HG03135 (cell line): ENCODE measurements at regions not wholly inside any gene's neighbourhood (a gene's known extent, or its start where the extent isn't known, plus 50 kb on each side); places are given as distances from the start of the nearest gene placed in this dataset.
"Not testable (repeated sequence)": the region's sequence is repeated elsewhere in the genome, so short reads cannot be mapped to it uniquely, and the experiment has no call there.

Experiments used
- ATAC-seq: cut with Tn5 transposase; IDR thresholded peaks from one replicate; pipeline ENCODE4 v1.9.1; 2021; ENCODE audit warnings: mild to moderate bottlenecking, moderate library complexity; ENCODE audit not compliant: unreplicated experiment

DNA sequence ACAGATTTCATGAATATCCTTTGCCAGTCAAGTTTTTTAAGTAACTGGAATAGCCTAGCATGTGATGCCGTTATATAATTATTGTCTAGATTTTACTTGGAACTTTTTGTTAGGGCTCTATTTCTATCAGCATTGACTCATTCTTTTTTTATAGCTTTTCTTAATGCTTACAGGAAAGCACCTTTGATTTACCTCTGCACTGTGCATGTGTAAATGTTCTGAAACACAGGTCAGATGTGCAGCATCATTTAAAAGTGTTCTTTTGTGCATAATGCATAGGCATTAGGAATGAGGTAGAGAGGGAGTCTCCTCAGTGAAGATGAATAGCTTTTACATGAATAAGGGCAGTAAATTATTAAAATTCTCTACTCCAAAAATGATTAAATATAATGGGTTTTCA lies 669.3 kb upstream of the MBL2 start:
- ATAC-seq, result no peak

DNA sequence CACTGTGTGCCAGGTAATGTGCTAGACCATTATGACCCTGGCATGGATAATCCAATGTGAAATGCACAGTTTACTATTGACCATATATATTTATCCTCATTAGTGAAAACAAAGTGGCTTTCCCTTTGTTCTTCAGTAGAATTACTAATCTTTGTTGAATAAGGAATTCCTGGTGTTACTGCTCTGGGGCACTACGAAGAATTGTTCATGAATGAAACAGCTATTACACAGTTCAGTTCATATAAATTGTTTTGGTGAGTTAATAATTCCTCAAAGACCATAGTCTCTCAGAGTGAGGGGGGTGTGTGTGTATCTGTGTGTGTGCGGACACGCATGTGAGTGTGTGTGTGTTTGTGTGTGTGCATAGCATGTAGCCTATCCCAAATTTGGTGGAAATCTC lies 668.0 kb upstream of the MBL2 start:
- ATAC-seq, result no peak

DNA sequence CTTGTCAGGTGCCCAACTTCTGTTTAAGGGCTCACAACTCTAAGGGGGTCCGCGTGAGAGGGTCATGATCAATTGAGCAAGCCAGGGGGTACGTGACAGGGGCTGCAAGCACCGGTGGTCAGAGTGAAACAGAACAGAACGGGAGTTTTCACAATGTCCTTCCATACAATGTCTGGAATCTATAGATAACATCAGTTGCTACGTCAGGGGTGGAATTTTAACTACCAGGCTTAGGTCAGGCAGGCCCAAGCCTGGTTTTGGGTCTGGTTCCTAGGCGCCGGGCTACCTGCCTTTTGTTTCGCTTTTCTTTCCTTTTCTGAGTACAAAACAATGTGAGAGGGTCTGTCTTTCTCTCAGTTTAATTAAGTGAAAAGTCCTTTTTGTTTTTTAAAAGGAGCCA lies 666.5 kb upstream of the MBL2 start:
- not testable (repeated sequence) for ATAC-seq

DNA sequence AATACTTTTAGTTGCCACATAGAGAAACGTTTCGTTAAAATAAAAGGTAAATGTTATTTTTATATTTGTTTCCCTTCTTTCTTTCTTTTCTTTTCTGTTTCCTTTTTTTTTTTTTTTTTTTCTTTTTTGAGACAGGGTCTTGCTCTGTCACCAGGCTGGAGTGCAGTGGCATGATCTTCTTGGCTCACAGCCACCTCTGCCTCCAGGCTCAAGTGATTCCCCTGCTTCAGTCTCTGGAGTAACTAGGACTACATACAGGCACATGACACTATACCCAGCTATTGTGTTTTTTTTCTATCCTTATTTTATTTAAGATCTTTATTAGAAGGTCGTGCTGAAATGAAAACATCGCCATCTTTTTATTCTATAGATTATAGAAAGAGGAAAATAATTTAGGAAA lies 661.8 kb upstream of the MBL2 start:
- ATAC-seq, result no peak

DNA sequence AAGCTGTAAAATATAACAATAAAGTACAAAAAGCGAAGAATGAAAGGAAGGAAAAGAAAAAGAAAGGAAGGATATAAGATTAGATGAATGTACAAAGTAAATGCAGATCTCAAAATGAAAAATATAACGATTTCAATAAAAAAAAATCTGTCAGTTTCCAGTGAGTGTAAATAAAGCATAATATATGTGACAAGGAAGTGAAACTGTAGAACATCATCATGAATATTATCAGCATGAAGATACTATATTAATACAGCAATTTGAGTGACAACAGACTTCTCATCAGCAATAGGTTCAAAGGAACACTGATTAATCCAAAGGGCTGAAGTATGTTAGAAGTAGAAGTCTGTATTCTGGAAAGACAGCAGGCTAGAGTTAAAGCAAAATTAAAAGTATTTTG lies 659.5 kb upstream of the MBL2 start:
- ATAC-seq, result no peak

DNA sequence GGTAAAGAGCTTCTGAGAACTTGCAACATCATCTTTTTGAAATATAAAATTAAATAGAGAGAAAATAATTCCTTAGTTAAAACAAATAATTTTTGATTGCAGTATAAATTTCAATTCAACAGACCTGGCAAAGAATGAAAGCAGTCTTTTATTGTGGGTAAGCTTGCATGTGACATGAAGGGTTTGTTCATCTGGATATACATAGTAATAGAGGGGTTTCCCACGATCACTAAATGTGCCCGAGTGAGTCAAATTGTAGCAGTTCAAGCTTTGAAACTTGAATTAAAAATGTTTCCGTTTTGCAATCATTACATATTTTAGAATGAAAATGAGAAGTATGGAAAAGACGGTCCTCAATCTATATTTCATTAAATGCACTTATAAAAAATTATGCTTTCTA lies 658.4 kb upstream of the MBL2 start:
- ATAC-seq, result no peak

DNA sequence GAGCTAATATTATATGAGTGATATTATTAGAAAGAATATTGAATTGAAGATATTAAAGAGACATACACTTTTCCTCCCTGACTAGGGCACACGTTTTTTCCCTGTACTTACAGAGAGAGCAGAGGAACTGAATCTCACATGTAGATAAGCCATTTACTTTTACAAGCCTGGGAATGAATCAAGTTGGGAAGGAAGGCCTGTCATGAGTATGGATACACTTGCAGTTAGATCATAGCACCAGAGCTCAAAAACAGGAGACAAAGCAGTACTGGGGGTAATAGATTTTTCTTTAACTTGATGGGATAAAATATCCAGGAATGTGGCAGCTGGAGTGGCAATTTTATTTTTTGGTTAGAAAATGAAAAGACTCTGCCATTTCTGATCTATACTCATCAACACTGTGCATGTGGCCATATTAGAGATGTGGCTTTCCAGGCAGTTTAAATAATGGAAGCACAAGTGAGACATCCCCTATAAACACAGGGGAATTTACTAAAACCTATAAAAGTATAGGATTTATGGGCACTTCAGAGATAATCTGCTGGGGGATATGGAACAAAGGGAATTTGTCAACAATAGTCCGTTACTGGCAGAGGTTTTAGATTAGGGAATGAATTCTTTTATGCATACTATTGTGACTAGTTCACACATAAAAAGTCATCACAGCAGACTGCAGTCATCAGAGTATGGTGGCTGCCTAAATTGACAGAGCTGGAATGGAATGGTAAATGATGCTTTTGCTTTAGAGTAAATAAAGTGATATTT lies 657.7 kb upstream of the MBL2 start:
- ATAC-seq, result no peak

DNA sequence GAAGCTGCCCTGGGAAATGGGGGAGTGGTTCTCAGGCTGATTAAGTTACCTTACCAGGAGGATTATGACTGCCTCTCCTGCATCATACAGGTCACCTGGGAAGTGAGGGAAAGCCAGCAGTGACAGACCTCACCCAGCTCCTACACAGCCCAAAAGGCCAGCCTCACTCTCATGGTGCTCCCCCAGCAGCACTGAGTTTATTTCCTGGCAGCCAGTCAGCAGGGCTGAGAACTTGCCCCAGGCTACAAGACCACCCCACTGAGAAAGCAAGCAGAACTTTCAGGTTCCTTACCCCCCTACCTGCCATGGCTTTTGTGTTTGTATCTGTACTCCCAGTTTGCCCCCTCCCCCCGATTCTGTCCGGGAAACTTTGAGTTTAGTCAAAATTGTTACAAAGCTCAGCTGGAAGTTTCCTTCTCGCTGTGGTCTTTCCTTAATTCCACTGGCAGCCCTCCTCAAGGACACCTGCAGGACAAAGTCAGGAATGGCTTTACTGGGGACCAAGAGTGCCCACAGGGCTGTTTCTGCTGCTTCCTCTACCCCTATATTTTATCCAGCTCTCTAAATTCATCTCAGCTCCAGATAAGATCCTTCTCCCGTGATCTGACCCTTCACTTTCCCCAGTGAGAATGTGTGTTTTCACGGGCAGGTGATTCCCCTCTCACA lies 649.8 kb upstream of the MBL2 start:
- ATAC-seq, result no peak

DNA sequence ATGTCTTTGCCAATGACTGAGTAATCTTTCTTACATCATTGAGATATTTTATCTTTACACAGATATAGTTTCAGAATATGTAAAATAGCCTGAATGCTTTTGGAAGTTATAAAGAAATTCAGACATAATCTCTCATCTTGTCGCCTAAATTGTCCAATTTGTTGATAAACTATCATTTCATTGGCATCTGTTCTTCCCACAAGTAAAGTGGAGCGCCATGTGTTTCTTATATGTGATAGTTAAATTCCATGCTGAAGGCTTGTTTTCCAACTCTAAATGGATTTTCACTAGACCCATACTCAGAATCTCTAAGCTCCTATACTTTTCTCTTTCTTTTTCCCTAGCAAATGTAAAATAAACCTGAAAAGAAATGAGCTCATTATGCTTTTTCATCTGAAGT lies 640.1 kb upstream of the MBL2 start:
- ATAC-seq, result no peak

DNA sequence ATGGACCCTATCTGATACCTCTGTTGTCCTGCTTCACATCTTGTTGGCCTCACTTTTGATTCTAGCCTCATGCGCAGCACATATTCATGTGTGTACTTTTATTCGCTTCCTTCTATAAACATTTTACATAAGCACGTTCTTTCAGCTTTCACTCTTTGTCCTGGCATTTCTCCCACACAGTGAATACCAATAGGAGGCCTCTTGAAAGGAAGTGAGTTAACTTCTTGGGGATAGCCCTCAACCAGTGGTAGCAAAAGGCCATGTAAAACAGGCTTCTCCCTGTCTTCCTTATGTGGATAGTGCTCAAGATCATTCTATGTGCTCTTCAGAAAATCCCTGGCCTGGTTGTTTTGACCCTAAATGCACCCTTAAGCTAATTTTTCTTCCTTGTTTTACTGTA lies 633.9 kb upstream of the MBL2 start:
- no peak for ATAC-seq

DNA sequence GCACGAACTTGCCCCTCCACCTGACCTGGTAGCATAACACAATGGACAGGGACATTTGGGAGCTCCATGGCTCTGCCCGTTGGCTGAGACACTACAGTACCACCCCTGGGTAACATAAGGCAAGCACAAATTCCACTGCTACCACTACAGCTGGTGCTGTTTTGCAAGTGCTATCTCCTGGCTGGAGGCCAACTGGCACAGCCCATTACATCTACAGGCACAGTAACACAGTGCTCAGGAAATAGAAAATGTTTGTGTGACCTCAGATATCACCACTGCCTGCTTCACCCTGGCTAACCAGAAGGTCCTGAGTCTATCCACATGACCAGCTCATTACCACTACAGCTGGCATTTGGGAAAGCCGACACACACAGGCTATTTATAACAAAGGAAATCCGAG lies 631.1 kb upstream of the MBL2 start:
- ATAC-seq, result no peak

DNA sequence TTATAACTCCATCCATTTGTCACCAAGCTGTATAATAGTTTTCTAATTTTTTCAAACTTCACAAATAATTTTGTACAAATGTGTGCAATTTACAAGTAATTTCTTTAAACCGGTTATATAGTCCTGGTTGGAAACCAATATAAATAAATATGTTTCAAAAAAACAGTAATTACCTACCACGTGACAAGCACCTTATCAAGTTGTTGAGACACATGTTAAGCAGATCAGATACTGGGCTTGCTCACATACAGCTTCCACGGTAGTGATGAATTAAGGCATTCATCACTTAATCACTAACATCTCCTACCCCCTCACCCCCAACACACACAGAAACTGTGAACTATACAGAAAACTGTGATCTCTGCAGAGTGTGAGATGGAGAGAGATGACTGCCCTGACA lies 630.0 kb upstream of the MBL2 start:
- no peak for ATAC-seq

DNA sequence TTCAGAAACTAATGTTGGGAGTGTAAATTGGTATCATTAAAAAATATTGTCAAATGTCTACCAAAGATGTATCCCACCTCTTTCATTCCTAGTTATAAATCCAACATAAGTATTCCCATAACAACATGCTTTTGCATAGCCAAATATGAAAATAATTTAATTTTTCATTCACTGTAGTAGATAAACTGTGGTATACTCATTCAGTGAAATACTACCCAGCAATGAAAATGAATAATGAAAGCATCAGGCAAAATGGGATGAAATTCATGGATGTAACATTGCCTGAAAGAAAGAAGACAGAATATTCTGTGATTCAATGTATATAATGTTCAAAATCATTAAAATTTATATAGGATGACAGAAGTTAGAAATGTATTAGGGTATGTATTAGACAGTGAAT lies 629.0 kb upstream of the MBL2 start:
- no peak for ATAC-seq

DNA sequence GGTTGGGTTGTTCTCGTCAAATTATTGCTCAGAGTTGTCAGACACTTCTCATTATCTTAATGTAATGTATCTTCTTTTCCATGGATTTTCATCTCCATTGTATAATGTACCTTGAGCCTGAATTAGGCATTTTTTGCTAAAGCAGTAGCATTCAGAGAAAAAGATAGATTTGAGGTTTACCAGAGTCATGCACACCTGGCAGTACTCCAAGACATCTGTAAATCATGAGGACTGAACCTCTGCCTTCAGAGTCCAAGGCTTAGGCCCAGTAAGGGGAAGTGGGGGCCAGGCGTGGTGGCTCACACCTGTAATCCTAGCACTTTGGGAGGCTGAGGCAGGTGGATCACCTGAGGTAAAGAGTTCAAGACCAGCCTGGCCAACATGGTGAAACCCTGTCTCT lies 624.3 kb upstream of the MBL2 start:
- ATAC-seq, result no peak

DNA sequence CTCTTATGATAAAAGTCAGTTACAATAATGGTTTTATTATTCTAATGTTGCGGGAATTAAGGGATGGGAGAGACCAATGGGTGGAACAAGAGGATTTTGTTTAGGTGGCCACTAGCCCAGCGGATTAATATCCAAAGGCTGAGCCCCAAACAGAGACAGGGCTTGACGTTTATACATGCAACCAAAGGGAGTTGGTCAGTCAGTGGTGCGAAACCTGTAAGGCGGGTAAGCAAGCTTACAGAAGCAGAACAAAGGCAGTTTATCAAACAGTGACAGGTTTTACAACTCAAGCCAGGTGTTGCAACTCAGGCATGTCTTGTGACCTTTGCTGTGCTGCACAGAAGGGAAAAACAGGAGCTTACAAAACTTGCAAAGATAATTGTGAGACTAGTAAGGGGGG lies 622.9 kb upstream of the MBL2 start:
- ATAC-seq, result no peak

DNA sequence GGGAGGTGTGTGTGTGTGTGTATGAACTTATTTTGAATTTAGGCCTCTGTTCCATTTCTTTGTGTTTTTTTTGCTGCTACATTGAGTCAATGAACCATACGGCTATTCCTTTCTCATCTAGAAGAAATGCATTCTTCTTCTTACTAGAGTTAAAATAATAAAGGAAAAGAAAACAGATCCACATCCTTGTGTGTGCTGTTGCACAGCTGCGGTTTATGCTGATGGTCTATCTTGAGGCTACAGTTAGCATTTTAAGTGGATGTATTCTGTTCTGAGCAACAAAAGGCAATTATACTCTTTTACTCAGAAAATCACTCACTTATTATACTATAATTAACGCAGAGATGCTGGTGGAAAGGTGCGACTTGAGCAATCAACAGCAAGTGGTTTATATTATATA lies 615.0 kb upstream of the MBL2 start:
- no peak for ATAC-seq

DNA sequence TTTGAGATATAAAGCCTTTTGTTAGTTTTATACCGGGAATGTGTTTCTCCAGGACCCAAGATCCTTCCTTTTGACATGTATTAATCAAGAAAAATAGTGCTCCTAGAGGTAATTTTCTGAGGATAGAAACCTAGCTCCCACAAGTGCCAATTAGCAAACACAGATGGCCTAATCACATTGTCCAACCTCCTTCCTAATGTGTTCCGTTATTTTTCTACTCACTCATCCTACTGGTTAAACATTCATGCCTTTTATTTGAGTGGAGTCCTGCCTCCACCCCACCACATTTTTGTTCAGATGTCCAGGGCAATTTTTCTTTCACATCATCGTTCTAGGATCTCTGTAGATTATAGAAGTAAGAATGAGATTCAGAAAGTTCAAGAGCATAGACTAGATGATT lies 610.0 kb upstream of the MBL2 start:
- no peak for ATAC-seq

DNA sequence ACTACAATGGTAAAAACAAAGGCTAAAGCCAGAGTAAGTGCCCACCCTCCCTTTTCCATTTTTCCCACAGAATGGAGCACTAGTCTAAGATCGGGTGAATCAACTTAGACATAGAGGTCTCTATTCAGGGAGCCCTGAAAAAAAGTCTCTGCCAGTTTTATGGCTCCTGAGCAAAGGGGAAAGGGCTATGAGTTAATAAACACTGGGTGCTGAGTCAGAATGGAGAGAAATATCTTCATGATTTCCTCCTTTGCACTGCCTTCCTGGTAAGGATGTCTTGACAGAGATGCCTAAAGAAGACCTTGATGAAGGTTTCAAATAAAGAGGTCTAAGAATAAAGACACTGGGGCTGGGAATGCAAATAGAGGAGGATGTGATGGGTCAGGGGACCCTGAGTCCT lies 607.4 kb upstream of the MBL2 start:
- no peak for ATAC-seq

DNA sequence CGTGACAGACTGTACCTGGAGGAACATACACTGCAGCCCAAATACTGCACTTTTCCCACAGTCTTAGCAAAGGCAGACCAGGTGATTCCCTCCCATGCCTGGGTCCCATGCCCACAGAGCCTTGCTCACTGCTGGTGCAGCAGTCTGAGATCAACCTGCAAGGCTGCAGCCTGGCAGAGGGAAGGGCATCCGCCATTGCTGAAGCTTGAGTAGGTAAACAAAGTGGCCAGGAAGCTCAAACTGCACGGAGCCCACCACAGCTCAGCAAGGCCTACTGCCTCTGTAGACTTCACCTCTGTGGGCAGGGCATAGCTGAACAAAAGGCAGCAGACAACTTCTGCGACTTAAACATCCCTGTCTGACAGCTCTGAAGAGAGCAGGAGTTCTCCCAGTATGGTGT lies 597.8 kb upstream of the MBL2 start:
- ATAC-seq, result no peak

DNA sequence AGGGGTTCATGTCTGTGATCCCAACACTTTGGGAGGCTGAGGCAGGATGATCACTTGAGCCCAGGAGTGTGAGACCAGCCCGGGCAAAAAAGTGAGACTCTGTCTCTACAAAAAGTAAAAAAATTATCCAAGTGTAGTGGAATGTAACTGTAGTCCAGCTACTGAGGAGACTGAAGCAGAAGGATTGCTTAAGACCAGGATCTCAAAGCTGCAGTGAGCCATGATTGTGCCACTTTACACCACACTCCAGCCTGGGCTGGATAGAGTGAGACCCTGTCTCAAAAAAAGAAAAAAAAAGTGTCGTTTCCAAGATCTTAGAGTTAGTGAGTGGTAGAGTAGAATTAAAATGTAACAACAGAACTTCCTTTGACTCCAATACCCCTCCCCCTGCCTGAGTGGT lies 589.4 kb upstream of the MBL2 start:
- ATAC-seq, result no peak

DNA sequence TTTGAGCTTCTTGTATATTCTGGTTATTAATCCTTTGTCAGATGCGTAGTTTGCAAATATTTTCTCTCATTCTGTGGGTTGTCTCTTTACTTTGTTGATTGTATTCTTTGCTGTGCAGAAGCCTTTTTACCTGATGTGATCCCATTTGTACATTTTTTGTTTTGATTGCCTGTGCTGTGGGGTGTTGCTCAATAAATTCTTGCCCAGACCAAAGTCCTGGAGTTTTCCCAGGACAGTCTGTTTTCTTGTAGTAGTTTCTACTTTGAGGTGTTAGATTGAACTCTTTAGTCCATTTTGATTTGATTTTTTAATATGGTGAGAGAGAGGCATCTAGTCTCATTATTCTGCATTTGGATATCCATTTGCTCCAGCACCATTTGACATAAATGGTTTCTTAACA lies 588.7 kb upstream of the MBL2 start:
- ATAC-seq, result no peak

DNA sequence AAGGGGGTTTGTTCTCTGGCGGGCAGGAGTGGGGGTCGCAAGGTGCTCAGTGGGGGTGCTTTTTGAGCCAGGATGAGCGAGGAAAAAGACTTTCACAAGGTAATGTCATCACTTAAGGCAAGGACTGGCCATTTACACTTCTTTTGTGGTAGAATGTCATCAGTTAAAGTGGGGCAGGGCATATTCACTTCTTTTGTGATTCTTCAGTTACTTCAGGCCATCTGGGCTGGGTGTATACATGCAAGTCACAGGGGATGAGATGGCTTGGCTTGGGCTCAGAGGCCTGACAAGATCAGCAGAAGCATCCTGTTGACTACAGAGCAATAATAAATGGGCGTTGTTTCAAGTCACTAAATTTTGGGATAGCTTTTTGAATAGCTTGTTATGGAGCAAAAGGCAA lies 586.4 kb upstream of the MBL2 start:
- not testable (repeated sequence) for ATAC-seq

DNA sequence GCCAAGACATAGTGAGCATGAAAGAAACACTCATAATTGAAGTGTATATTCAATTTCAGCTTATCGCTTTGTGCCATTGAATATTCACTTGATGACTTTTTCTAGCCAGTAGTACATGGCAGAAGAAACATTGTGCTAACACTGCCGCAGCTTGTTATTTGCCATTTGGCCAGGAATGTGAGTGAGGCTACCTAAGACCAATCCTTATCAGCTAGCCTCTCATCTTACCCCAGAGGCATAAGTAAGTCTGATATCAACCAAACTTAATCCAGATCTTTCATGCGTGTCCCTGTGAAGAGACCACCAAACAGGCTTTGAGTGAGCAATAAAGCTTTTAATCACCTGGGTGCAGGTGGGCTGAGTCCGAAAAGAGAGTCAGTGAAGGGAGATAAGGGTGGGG lies 586.0 kb upstream of the MBL2 start:
- ATAC-seq, result no peak
